ENCODE measurements at regions not wholly inside any gene's neighbourhood (a gene's known extent, or its start where the extent isn't known, plus 50 kb on each side); places are given as distances from the start of the nearest gene placed in this dataset.
A peak's percentile ranks its signal among the peaks of the same experiment; 100 is the strongest.

GRCh38 chr9:129520082-129520481 is 100.8 kb downstream of the C9orf50 start:
- H3K4me1 ChIP-seq (ENCODE audit: control insufficient read depth, insufficient read depth, low read length): no peaks in the 10 kb centered on the region
- H3K9me3 ChIP-seq (ENCODE audit: control insufficient read depth, insufficient read depth, low read depth, low read length): no peaks in the 10 kb centered on the region
- TF ChIP-seq ZNF280D (tag by site-specific recombination; IDR thresholded peaks at IDR 0.05) (no peak), ZNF394 (tag by site-specific recombination; IDR thresholded peaks at IDR 0.05; ENCODE audit: borderline replicate concordance) (no peak), ZNF266 (tag by site-specific recombination; IDR thresholded peaks at IDR 0.05; ENCODE audit: low read depth) (no peak), ZBTB48 (tag by site-specific recombination; IDR thresholded peaks at IDR 0.05) (no peak), ZBTB20 (tag by site-specific recombination; IDR thresholded peaks at IDR 0.05) (no peak), ZSCAN30 (tag by site-specific recombination; IDR thresholded peaks at IDR 0.05) (no peak), ZNF704 (tag by site-specific recombination; IDR thresholded peaks at IDR 0.05) (no peak), ZNF585B (tag by site-specific recombination; IDR thresholded peaks at IDR 0.05) (no peak), ZNF146 (tag by site-specific recombination; IDR thresholded peaks at IDR 0.05) (no peak), ZNF488 (tag by site-specific recombination; IDR thresholded peaks at IDR 0.05) (no peak), ZNF184 (tag by site-specific recombination; IDR thresholded peaks at IDR 0.05) (no peak), ZNF362 (tag by site-specific recombination; IDR thresholded peaks at IDR 0.05) (no peak), ZFP41 (tag by site-specific recombination; IDR thresholded peaks at IDR 0.05; ENCODE audit: borderline replicate concordance) (no peak), ZNF76 (tag by site-specific recombination; IDR thresholded peaks at IDR 0.05; ENCODE audit: borderline replicate concordance, low read depth) (no peak), ZNF16 (tag by site-specific recombination; IDR thresholded peaks at IDR 0.05; ENCODE audit: low read depth) (no peak)
- no peak overlapping the region for H3K27ac ChIP-seq (ENCODE audit: extremely low read depth, low read depth, low read length)
- CTCF ChIA-PET: interaction anchor here (1.2 kb wide), 1 partner anchor 377 kb away, joined by 5 read pairs; no protein-coding TSS in a partner anchor
- H3K4me3 ChIP-seq (ENCODE audit: low read depth, low read length): no peak overlapping the region
- POLR2A ChIA-PET: no interaction called here
- H3K36me3 ChIP-seq (ENCODE audit: control insufficient read depth in 2 of 2, insufficient read depth in 1 of 2, low read length in 2 of 2): no peaks in the 10 kb centered on the region

GRCh38 chr9:129518074-129518473 is 102.8 kb downstream of the C9orf50 start:
- no peak for TF ChIP-seq GFI1B (tag by site-specific recombination; IDR thresholded peaks at IDR 0.05)
- TF ChIP-seq SETDB1 (IDR thresholded peaks at IDR 0.05; ENCODE audit: insufficient read length, low read length): peak; percentile 64
- no peak for TF ChIP-seq ZNF837 (tag by site-specific recombination; IDR thresholded peaks at IDR 0.05)
- no peak for TF ChIP-seq HOXA7 (CRISPR knock-in tag; IDR thresholded peaks at IDR 0.05; ENCODE audit: borderline replicate concordance)
- no peak for TF ChIP-seq ZNF639 (tag by site-specific recombination; IDR thresholded peaks at IDR 0.05)
- peak; percentile 98 for TF ChIP-seq ZNF26 (tag by site-specific recombination; IDR thresholded peaks at IDR 0.05)
- ChIA-PET POLR2A (interaction anchor here (0.9 kb wide), 1 partner anchor 35 kb away, joined by 3 read pairs; no protein-coding TSS in a partner anchor), CTCF (no interaction called here)
- H3K9me3 ChIP-seq (ENCODE audit: control insufficient read depth, insufficient read depth, low read depth, low read length): no peaks in the 10 kb centered on the region
- H3K36me3 ChIP-seq (ENCODE audit: control insufficient read depth in 2 of 2, insufficient read depth in 1 of 2, low read length in 2 of 2): no peaks in the 10 kb centered on the region
- no peak overlapping the region for H3K4me3 ChIP-seq (ENCODE audit: low read depth, low read length)
- no peak overlapping the region for H3K27ac ChIP-seq (ENCODE audit: extremely low read depth, low read depth, low read length)
- H3K4me1 ChIP-seq (ENCODE audit: control insufficient read depth, insufficient read depth, low read length): no peaks in the 10 kb centered on the region
